ENCODE measurements at regions not wholly inside any gene's neighbourhood (a gene's known extent, or its start where the extent isn't known, plus 50 kb on each side); places are given as distances from the start of the nearest gene placed in this dataset.
A peak's percentile ranks its signal among the peaks of the same experiment; 100 is the strongest.

DNA sequence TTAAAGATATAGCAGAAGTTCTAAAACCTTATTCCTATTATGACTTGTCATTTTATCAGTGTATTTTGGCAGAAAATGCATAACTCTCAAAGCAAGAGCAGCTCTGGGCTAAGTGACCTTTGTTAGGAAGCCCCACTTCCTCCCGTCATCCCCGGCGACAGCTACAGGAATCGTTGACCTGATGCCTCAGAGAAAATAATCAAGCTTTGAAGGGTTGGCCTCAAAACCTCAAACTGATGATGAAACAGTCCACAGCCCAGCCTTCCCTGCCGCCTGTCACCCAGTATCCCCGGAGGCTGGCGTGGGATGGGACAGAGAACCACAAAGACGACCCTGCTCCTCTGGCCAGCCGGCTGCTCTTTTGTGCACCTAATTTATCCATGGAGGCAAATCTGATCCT lies 65.3 kb downstream of the KCNF1 start:
- H3K27me3 Mint-ChIP-seq (ENCODE audit: insufficient read depth, low read depth) = peaks cover 15% of the 10 kb centered on the region
- peaks cover 10% of the 10 kb centered on the region for H3K9me3 Mint-ChIP-seq
- peak overlapping the region; percentile 93 for H3K27ac Mint-ChIP-seq
- H3K36me3 Mint-ChIP-seq = peaks cover 2% of the 10 kb centered on the region
- Histone ChIP-seq H2AFZ (replicated peaks) (peak overlapping the region; percentile 14), H3K27ac (no peak overlapping the region), H3K27me3 (no peaks in the 10 kb centered on the region), H3K4me1 (peaks cover 40% of the 10 kb centered on the region), H3K4me2 (peak overlapping the region; percentile 46), H3K79me2 (ENCODE audit: low read depth) (no peaks in the 10 kb centered on the region), H4K20me1 (ENCODE audit: low read depth) (peaks cover 1% of the 10 kb centered on the region), H3K4me3 (no peak overlapping the region), H3F3A (ENCODE audit: low read depth) (peaks cover 27% of the 10 kb centered on the region), H3K9me3 (ENCODE audit: low read depth) (no peaks in the 10 kb centered on the region), H3K36me3 (no peaks in the 10 kb centered on the region), H3K9ac (no peak overlapping the region)
- TF ChIP-seq EZH2 (IDR thresholded peaks at IDR 0.05) (no peak), EZH2phosphoT487 (IDR thresholded peaks at IDR 0.05) (no peak)
- TF ChIP-seq, protein P1, sequence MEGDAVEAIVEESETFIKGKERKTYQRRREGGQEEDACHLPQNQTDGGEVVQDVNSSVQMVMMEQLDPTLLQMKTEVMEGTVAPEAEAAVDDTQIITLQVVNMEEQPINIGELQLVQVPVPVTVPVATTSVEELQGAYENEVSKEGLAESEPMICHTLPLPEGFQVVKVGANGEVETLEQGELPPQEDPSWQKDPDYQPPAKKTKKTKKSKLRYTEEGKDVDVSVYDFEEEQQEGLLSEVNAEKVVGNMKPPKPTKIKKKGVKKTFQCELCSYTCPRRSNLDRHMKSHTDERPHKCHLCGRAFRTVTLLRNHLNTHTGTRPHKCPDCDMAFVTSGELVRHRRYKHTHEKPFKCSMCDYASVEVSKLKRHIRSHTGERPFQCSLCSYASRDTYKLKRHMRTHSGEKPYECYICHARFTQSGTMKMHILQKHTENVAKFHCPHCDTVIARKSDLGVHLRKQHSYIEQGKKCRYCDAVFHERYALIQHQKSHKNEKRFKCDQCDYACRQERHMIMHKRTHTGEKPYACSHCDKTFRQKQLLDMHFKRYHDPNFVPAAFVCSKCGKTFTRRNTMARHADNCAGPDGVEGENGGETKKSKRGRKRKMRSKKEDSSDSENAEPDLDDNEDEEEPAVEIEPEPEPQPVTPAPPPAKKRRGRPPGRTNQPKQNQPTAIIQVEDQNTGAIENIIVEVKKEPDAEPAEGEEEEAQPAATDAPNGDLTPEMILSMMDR (IDR thresholded peaks at IDR 0.05) = no peak
- DNase-seq (ENCODE audit: low spot score) = no peak
- H3K4me3 Mint-ChIP-seq = peak overlapping the region; percentile 77
- H3K4me1 Mint-ChIP-seq = peaks cover 64% of the 10 kb centered on the region

DNA sequence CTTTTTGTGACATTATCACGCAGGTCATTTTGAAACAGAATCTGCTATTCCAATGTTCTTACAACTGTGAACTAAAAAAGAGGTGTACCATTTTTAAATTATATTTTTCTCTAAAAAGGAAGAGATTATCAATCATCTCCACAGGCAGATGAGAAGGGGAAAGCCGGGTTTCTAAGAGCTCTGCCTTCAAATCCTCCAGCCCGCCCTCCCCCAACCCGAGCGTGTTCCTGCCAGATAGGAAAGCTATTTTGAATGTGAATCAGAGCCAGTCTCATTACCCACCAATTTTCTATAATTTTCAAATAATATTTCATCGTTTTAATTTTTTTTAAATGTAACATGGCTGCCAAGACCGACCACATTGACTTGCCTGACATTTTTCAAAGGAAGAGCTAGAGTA lies 65.9 kb downstream of the KCNF1 start:
- H3K27me3 Mint-ChIP-seq (ENCODE audit: insufficient read depth, low read depth) = peaks cover 9% of the 10 kb centered on the region
- H3K4me3 ChIP-seq = no peak overlapping the region
- peak; percentile 42 for DNase-seq (ENCODE audit: low spot score)
- H3K9me3 Mint-ChIP-seq = peaks cover 10% of the 10 kb centered on the region
- peaks cover 58% of the 10 kb centered on the region for H3K4me1 Mint-ChIP-seq
- H3K4me3 Mint-ChIP-seq = no peak overlapping the region
- peak overlapping the region; percentile 46 for H3K4me2 ChIP-seq
- no peaks in the 10 kb centered on the region for H3K9me3 ChIP-seq (ENCODE audit: low read depth)
- H3K36me3 ChIP-seq = no peaks in the 10 kb centered on the region
- no peak overlapping the region for H3K27ac ChIP-seq
- no peak overlapping the region for H3K9ac ChIP-seq
- peaks cover 20% of the 10 kb centered on the region for H3F3A ChIP-seq (ENCODE audit: low read depth)
- peaks cover 2% of the 10 kb centered on the region for H3K36me3 Mint-ChIP-seq
- no peak for TF ChIP-seq EZH2phosphoT487 (IDR thresholded peaks at IDR 0.05)
- TF ChIP-seq, protein P1 (IDR thresholded peaks at IDR 0.05) = no peak
- no peak for TF ChIP-seq EZH2 (IDR thresholded peaks at IDR 0.05)
- no peak overlapping the region for H3K27ac Mint-ChIP-seq
- no peaks in the 10 kb centered on the region for H3K79me2 ChIP-seq (ENCODE audit: low read depth)
- peak overlapping the region; percentile 43 for H2AFZ ChIP-seq (replicated peaks)
- peaks cover 34% of the 10 kb centered on the region for H3K4me1 ChIP-seq
- no peaks in the 10 kb centered on the region for H3K27me3 ChIP-seq
- no peaks in the 10 kb centered on the region for H4K20me1 ChIP-seq (ENCODE audit: low read depth)

DNA sequence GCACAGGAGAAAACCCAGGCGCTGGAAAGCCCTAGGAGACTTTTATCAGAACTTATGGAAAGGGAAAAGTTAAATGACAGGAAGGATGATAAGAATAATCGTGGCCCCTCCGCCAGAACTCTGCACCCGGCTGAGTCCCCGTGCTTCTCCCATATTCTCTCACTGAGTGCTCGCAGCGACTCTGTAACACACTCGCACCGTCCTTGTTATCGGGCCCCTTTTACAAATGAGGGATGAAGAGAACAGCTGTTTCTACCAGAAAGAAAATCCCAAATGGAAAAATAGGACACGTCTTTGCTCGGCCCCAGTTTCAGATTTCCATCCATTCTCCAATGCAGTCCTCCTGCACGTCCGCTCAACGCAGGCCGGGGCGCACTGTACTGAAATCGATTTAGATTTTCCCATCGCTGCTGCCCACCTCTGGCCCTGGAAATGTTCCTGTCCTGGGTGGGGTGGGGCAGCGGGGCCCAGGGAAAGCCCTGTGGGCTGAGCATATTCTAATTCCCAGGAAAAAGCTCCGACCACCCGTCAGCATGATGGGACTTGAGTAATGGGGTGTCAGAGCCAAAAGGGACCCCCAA lies 66.4 kb downstream of the KCNF1 start:
- Mint-ChIP-seq H3K9me3 (peaks cover 10% of the 10 kb centered on the region), H3K36me3 (peaks cover 2% of the 10 kb centered on the region), H3K27ac (no peak overlapping the region), H3K4me1 (peaks cover 52% of the 10 kb centered on the region), H3K4me3 (no peak overlapping the region), H3K27me3 (ENCODE audit: insufficient read depth, low read depth) (peaks cover 7% of the 10 kb centered on the region)
- Histone ChIP-seq H3K4me2 (peak overlapping the region; percentile 46), H3K79me2 (ENCODE audit: low read depth) (no peaks in the 10 kb centered on the region), H3K27me3 (no peaks in the 10 kb centered on the region), H3F3A (ENCODE audit: low read depth) (peaks cover 16% of the 10 kb centered on the region), H3K27ac (no peak overlapping the region), H4K20me1 (ENCODE audit: low read depth) (no peaks in the 10 kb centered on the region), H3K36me3 (no peaks in the 10 kb centered on the region), H3K9me3 (ENCODE audit: low read depth) (no peaks in the 10 kb centered on the region), H2AFZ (replicated peaks) (peak overlapping the region; percentile 43), H3K9ac (no peak overlapping the region), H3K4me3 (no peak overlapping the region), H3K4me1 (peaks cover 28% of the 10 kb centered on the region)
- DNase-seq (ENCODE audit: low spot score) = no peak
- TF ChIP-seq EZH2 (IDR thresholded peaks at IDR 0.05) (no peak), EZH2phosphoT487 (IDR thresholded peaks at IDR 0.05) (no peak)
- TF ChIP-seq, protein P1 (IDR thresholded peaks at IDR 0.05) = no peak

All from neural progenitor cell (in vitro differentiated cells).